Progenitor cell of endocrine pancreas (in vitro differentiated cells): ENCODE measurements at regions not wholly inside any gene's neighbourhood (a gene's known extent, or its start where the extent isn't known, plus 50 kb on each side); places are given as distances from the start of the nearest gene placed in this dataset.

ENCODE experiments used
- DNase-seq: peaks from one replicate; pipeline ENCODE4 v3.0.0; 2021; ENCODE audit warnings: low spot score; ENCODE audit not compliant: unreplicated experiment
- H3K27ac Mint-ChIP-seq: 2 replicates; pipeline ENCODE4 v1.8.0; 2021; ENCODE audit warnings: mild to moderate bottlenecking, moderate library complexity, mixed read lengths
- H3K27me3 Mint-ChIP-seq: 2 replicates; pipeline ENCODE4 v1.8.0; 2021; ENCODE audit warnings: mixed read lengths
- H3K36me3 Mint-ChIP-seq: 2 replicates; pipeline ENCODE4 v1.8.0; 2022; ENCODE audit warnings: mixed read lengths; ENCODE audit not compliant: insufficient read depth
- H3K4me1 Mint-ChIP-seq: 2 replicates; pipeline ENCODE4 v1.8.0; 2021; ENCODE audit warnings: low read depth, mixed read lengths
- H3K4me3 Mint-ChIP-seq: 2 replicates; pipeline ENCODE4 v1.8.0; 2021; ENCODE audit warnings: low read depth, mild to moderate bottlenecking, moderate library complexity, mixed read lengths
- H3K9me3 Mint-ChIP-seq: 2 replicates; pipeline ENCODE4 v1.8.0; 2021; ENCODE audit warnings: low read depth, mixed read lengths
- TF ChIP-seq, protein P1 (sequence below): fragments of 200-600 bp; sonication (generic); IDR thresholded peaks from one replicate; pipeline ENCODE4 v1.5.0; 2021; ENCODE audit warnings: antibody characterized with exemption, mild to moderate bottlenecking; ENCODE audit not compliant: unreplicated experiment

DNA sequence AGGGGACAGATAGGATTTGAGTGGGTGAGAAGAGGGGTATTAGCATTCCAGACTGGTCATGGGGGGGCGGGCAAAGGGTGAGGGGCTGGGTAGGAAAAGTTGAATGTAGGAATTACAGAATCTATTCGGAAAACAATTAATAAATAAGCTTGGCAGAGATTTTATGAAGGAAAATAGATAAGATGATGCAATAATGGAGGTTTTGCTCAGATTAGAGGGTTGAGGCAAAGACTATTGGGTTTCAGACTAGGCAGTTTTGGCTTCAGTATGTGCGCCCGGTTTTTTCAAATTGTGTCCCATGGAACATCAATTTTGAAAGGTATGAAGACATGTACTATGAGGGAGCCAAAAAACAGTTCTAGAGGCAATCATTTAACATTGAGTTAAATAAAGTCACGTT lies 410.6 kb downstream of the SPRY1 start:
- TF ChIP-seq, protein P1, sequence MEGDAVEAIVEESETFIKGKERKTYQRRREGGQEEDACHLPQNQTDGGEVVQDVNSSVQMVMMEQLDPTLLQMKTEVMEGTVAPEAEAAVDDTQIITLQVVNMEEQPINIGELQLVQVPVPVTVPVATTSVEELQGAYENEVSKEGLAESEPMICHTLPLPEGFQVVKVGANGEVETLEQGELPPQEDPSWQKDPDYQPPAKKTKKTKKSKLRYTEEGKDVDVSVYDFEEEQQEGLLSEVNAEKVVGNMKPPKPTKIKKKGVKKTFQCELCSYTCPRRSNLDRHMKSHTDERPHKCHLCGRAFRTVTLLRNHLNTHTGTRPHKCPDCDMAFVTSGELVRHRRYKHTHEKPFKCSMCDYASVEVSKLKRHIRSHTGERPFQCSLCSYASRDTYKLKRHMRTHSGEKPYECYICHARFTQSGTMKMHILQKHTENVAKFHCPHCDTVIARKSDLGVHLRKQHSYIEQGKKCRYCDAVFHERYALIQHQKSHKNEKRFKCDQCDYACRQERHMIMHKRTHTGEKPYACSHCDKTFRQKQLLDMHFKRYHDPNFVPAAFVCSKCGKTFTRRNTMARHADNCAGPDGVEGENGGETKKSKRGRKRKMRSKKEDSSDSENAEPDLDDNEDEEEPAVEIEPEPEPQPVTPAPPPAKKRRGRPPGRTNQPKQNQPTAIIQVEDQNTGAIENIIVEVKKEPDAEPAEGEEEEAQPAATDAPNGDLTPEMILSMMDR = no peak
- Mint-ChIP-seq H3K9me3 (no peaks in the 10 kb centered on the region), H3K4me1 (peaks cover 4% of the 10 kb centered on the region), H3K27me3 (no peaks in the 10 kb centered on the region), H3K4me3 (no peak overlapping the region), H3K36me3 (no peaks in the 10 kb centered on the region), H3K27ac (no peak overlapping the region)
- DNase-seq = no peak

DNA sequence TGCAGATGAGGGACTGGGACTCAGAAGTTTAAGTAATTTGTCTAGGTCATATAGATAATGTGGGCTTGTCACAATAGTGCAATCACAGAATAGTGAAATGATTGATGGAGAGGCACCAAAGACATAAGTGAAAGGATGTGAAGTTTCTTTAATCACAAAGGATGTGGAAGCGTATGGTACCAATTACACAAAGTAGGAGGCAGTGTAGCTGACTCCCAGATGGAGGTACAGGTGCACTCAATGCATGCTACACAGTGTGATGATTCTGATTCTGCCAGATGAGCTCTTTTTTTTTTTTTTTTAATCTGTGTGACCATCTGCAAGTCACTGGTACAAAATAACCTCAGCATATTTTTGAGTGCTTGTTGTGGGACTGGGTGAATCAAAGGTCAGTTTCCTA lies 411.3 kb downstream of the SPRY1 start:
- no peaks in the 10 kb centered on the region for H3K9me3 Mint-ChIP-seq
- H3K4me3 Mint-ChIP-seq = no peak overlapping the region
- DNase-seq = no peak
- peaks cover 4% of the 10 kb centered on the region for H3K4me1 Mint-ChIP-seq
- H3K36me3 Mint-ChIP-seq = no peaks in the 10 kb centered on the region
- no peak overlapping the region for H3K27ac Mint-ChIP-seq
- H3K27me3 Mint-ChIP-seq = no peaks in the 10 kb centered on the region
- TF ChIP-seq, protein P1 = no peak

DNA sequence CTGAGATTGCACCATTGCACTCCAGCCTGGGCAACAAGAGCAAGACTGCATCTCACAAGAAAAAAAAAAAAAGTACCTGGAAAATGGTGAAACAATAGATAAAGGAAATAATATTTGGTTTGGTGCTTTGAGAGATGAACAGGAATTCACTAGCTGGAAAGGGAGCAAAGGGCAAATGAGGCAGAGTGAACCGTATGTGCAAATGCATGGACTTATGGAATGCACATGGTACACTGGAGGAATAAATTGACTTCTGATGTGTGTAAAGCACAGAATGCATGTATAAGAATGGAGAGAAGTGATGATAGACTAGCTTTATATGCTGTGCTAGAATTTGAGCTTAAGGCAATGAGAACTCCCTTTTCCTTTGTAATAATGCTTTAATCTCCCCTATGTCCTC lies 413.3 kb downstream of the SPRY1 start:
- DNase-seq = no peak
- Mint-ChIP-seq H3K36me3 (no peaks in the 10 kb centered on the region), H3K4me1 (peaks cover 4% of the 10 kb centered on the region), H3K27me3 (no peaks in the 10 kb centered on the region), H3K9me3 (no peaks in the 10 kb centered on the region), H3K27ac (no peak overlapping the region), H3K4me3 (no peak overlapping the region)
- TF ChIP-seq, protein P1 = no peak

DNA sequence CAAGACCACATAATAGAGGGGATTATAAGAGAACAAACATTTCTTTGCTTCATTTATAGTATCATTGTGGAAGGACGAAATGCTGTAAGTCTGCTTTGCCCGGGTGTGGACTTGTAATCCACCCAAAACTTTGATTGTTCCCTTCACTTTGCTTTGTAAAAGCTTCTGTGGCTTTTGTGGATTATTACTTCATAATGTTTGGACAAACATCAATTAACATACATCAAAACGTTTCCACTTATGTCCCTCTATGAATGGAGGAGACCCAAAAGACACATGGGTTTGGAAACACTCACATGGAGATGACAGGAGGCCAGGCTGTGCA lies 415.4 kb downstream of the SPRY1 start:
- no peaks in the 10 kb centered on the region for H3K9me3 Mint-ChIP-seq
- DNase-seq = no peak
- no peaks in the 10 kb centered on the region for H3K36me3 Mint-ChIP-seq

DNA sequence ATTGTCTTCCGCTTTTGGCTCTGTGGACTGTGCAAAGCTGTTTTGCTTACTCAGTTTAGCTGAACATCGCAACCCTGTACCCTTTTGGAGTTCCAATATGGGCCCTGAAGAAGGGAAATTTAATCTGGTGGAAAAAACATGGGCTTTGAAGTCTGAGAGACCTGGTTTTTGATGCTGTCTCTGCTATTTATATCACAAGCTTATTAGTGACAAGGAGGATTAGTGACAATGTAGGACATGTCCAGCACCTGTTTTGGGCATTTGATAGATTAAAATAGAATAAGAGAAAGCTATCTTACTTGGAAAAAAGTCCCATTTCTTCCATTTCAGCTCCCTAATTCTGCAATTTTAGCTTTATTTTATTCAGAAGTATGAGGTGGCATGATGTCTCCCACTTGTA lies 417.3 kb downstream of the SPRY1 start:
- Mint-ChIP-seq H3K27me3 (no peaks in the 10 kb centered on the region), H3K27ac (no peak overlapping the region), H3K4me1 (peaks cover 1% of the 10 kb centered on the region), H3K9me3 (peaks cover 3% of the 10 kb centered on the region), H3K4me3 (no peak overlapping the region), H3K36me3 (no peaks in the 10 kb centered on the region)
- TF ChIP-seq, protein P1 = no peak
- DNase-seq = no peak

More for the DNA sequence above, 415.4 kb downstream of the SPRY1 start:
- no peak overlapping the region for H3K4me3 Mint-ChIP-seq
- TF ChIP-seq, protein P1 = no peak
- peaks cover 1% of the 10 kb centered on the region for H3K4me1 Mint-ChIP-seq
- no peak overlapping the region for H3K27ac Mint-ChIP-seq
- H3K27me3 Mint-ChIP-seq = no peaks in the 10 kb centered on the region
